Adipocyte (in vitro differentiated cells): ENCODE measurements at regions not wholly inside any gene's neighbourhood (a gene's known extent, or its start where the extent isn't known, plus 50 kb on each side); places are given as distances from the start of the nearest gene placed in this dataset.

Experiments
- DNase-seq: peaks from one replicate; pipeline ENCODE4 v3.0.0-alpha.2; 2015; ENCODE audit warnings: low read depth
- H3K27me3 ChIP-seq: replicated peaks from 2 replicates; pipeline ENCODE4 v1.7.0; 2013; ENCODE audit warnings: mild to moderate bottlenecking, low read length, moderate library complexity; ENCODE audit not compliant: control insufficient read depth, insufficient read depth
- H3K36me3 ChIP-seq: 2 replicates; pipeline ENCODE4 v1.7.0; 2013; ENCODE audit warnings: low read length, mild to moderate bottlenecking, moderate library complexity; ENCODE audit not compliant: control insufficient read depth, insufficient read depth, severe bottlenecking
- H3K4me1 ChIP-seq: 2 replicates; pipeline ENCODE4 v1.7.0; 2013; ENCODE audit warnings: mild to moderate bottlenecking, low read length, moderate library complexity; ENCODE audit not compliant: control insufficient read depth, insufficient read depth
- H3K4me3 ChIP-seq: 2 replicates; pipeline ENCODE4 v1.7.0; 2013; ENCODE audit warnings: mild to moderate bottlenecking, low read length, moderate library complexity
- H3K9ac ChIP-seq: 2 replicates; pipeline ENCODE4 v1.7.0; 2013; ENCODE audit warnings: mild to moderate bottlenecking, low read length, moderate library complexity
- H3K9me3 ChIP-seq: 2 replicates; pipeline ENCODE4 v1.7.0; 2013; ENCODE audit warnings: mild to moderate bottlenecking, low read length, moderate library complexity; ENCODE audit not compliant: control insufficient read depth

GRCh38 chr1:193487722-193488121, 301.3 kb upstream of the B3GALT2 start:
- Histone ChIP-seq H3K9me3 (peaks cover 4% of the 10 kb centered on the region), H3K4me1 (no peaks in the 10 kb centered on the region), H3K27me3 (no peaks in the 10 kb centered on the region), H3K4me3 (no peak overlapping the region), H3K9ac (no peak overlapping the region), H3K36me3 (no peaks in the 10 kb centered on the region)
- no peak for DNase-seq

- Histone ChIP-seq H3K4me1 (no peaks in the 10 kb centered on the region), H3K9me3 (peaks cover 4% of the 10 kb centered on the region), H3K27me3 (no peaks in the 10 kb centered on the region), H3K9ac (no peak overlapping the region), H3K36me3 (no peaks in the 10 kb centered on the region), H3K4me3 (no peak overlapping the region)
- DNase-seq: peak; percentile 2
These were observed 300.3 kb upstream of the B3GALT2 start for GRCh38 chr1:193486671-193487229.

- Histone ChIP-seq H3K4me3 (no peak overlapping the region), H3K9ac (no peak overlapping the region), H3K36me3 (no peaks in the 10 kb centered on the region)
These were observed 294.3 kb upstream of the B3GALT2 start for GRCh38 chr1:193480755-193481154.

GRCh38 chr1:193479187-193479586, 292.8 kb upstream of the B3GALT2 start:
- Histone ChIP-seq H3K9me3 (no peaks in the 10 kb centered on the region), H3K36me3 (no peaks in the 10 kb centered on the region), H3K9ac (no peak overlapping the region), H3K4me1 (no peaks in the 10 kb centered on the region), H3K27me3 (no peaks in the 10 kb centered on the region), H3K4me3 (no peak overlapping the region)
- DNase-seq: no peak

More at GRCh38 chr1:193480755-193481154, 294.3 kb upstream of the B3GALT2 start:
- H3K9me3 ChIP-seq: no peaks in the 10 kb centered on the region
- no peaks in the 10 kb centered on the region for H3K27me3 ChIP-seq
- no peaks in the 10 kb centered on the region for H3K4me1 ChIP-seq
- no peak for DNase-seq

GRCh38 chr1:193476748-193477147, 290.3 kb upstream of the B3GALT2 start:
- no peak for DNase-seq
- H3K36me3 ChIP-seq: no peaks in the 10 kb centered on the region
- H3K4me1 ChIP-seq: no peaks in the 10 kb centered on the region
- H3K27me3 ChIP-seq: no peaks in the 10 kb centered on the region
- no peak overlapping the region for H3K9ac ChIP-seq
- H3K9me3 ChIP-seq: no peaks in the 10 kb centered on the region
- H3K4me3 ChIP-seq: no peak overlapping the region

- no peaks in the 10 kb centered on the region for H3K27me3 ChIP-seq
- no peak for DNase-seq
- no peak overlapping the region for H3K9ac ChIP-seq
- H3K9me3 ChIP-seq: no peaks in the 10 kb centered on the region
- no peaks in the 10 kb centered on the region for H3K4me1 ChIP-seq
- H3K36me3 ChIP-seq: no peaks in the 10 kb centered on the region
- no peak overlapping the region for H3K4me3 ChIP-seq
These were observed 287.5 kb upstream of the B3GALT2 start for GRCh38 chr1:193473932-193474331.

GRCh38 chr1:193472838-193473398, 286.5 kb upstream of the B3GALT2 start:
- Histone ChIP-seq H3K9ac (no peak overlapping the region), H3K9me3 (no peaks in the 10 kb centered on the region), H3K36me3 (no peaks in the 10 kb centered on the region), H3K4me3 (no peak overlapping the region), H3K27me3 (no peaks in the 10 kb centered on the region), H3K4me1 (no peaks in the 10 kb centered on the region)
- no peak for DNase-seq

- H3K4me1 ChIP-seq: no peaks in the 10 kb centered on the region
- H3K36me3 ChIP-seq: no peaks in the 10 kb centered on the region
- no peak overlapping the region for H3K4me3 ChIP-seq
- H3K27me3 ChIP-seq: no peaks in the 10 kb centered on the region
- DNase-seq: no peak
- no peak overlapping the region for H3K9ac ChIP-seq
- H3K9me3 ChIP-seq: no peaks in the 10 kb centered on the region
These were observed 286.0 kb upstream of the B3GALT2 start for GRCh38 chr1:193472430-193472829.

- no peak overlapping the region for H3K9ac ChIP-seq
- no peak for DNase-seq
- H3K4me3 ChIP-seq: no peak overlapping the region
- H3K36me3 ChIP-seq: no peaks in the 10 kb centered on the region
- H3K4me1 ChIP-seq: no peaks in the 10 kb centered on the region
- H3K27me3 ChIP-seq: no peaks in the 10 kb centered on the region
- H3K9me3 ChIP-seq: no peaks in the 10 kb centered on the region
These were observed 285.6 kb upstream of the B3GALT2 start for GRCh38 chr1:193471981-193472380.

- no peaks in the 10 kb centered on the region for H3K36me3 ChIP-seq
- H3K4me1 ChIP-seq: no peaks in the 10 kb centered on the region
- H3K9me3 ChIP-seq: no peaks in the 10 kb centered on the region
- H3K27me3 ChIP-seq: no peaks in the 10 kb centered on the region
- no peak overlapping the region for H3K9ac ChIP-seq
- DNase-seq: no peak
- no peak overlapping the region for H3K4me3 ChIP-seq
These were observed 277.0 kb upstream of the B3GALT2 start for GRCh38 chr1:193463326-193463932.

- Histone ChIP-seq H3K9me3 (no peaks in the 10 kb centered on the region), H3K4me1 (no peaks in the 10 kb centered on the region), H3K27me3 (no peaks in the 10 kb centered on the region), H3K9ac (no peak overlapping the region), H3K4me3 (peak overlapping the region; percentile 43), H3K36me3 (no peaks in the 10 kb centered on the region)
- no peak for DNase-seq
These were observed 276.4 kb upstream of the B3GALT2 start for GRCh38 chr1:193462629-193463320.
